GM12873 (cell line): ENCODE measurements at regions not wholly inside any gene's neighbourhood (a gene's known extent, or its start where the extent isn't known, plus 50 kb on each side); places are given as distances from the start of the nearest gene placed in this dataset.

ENCODE experiments used
- CTCF ChIP-seq: IDR thresholded peaks from 2 replicates; pipeline ENCODE4 v1.5.1; 2012; ENCODE audit warnings: low read depth, mild to moderate bottlenecking, moderate library complexity, low read length, control low read depth; ENCODE audit not compliant: insufficient read depth; ENCODE audit errors: missing control alignments

- no peak for TF ChIP-seq CTCF
Measured at GRCh38 chr3:144067059-144067458, 95.4 kb downstream of the DIPK2A start.

GRCh38 chr3:144073698-144074097 lies 102.1 kb downstream of the DIPK2A start:
- no peak for TF ChIP-seq CTCF

- TF ChIP-seq CTCF: no peak
Measured at GRCh38 chr3:144079634-144080033, 108.0 kb downstream of the DIPK2A start.

GRCh38 chr3:144084929-144085328 lies 113.3 kb downstream of the DIPK2A start:
- no peak for TF ChIP-seq CTCF

GRCh38 chr3:144085964-144086363 lies 114.3 kb downstream of the DIPK2A start:
- no peak for TF ChIP-seq CTCF

GRCh38 chr3:144096016-144096415 lies 124.4 kb downstream of the DIPK2A start:
- no peak for TF ChIP-seq CTCF

- TF ChIP-seq CTCF: no peak
Measured at GRCh38 chr3:144097163-144097562, 125.5 kb downstream of the DIPK2A start.
